H9 (cell line): ENCODE measurements at regions not wholly inside any gene's neighbourhood (a gene's known extent, or its start where the extent isn't known, plus 50 kb on each side); places are given as distances from the start of the nearest gene placed in this dataset.

Experiments
- DNase-seq: peaks from one replicate; pipeline ENCODE4 v3.0.0-alpha.2; 2017
- H2AFZ ChIP-seq: one replicate; pipeline ENCODE4 v1.6.1; 2013; ENCODE audit warnings: mild to moderate bottlenecking, low read length, control low read depth, moderate library complexity
- H2AK5ac ChIP-seq: 2 replicates; pipeline ENCODE4 v1.6.1; 2013; ENCODE audit warnings: low read length, control low read depth, mixed read lengths; ENCODE audit not compliant: insufficient read length
- H2BK120ac ChIP-seq: one replicate; pipeline ENCODE4 v1.6.1; 2013; ENCODE audit warnings: low read depth, mild to moderate bottlenecking, low read length, control low read depth, inconsistent platforms; ENCODE audit not compliant: poor library complexity, severe bottlenecking
- H2BK12ac ChIP-seq: 2 replicates; pipeline ENCODE4 v1.6.1; 2013; ENCODE audit warnings: low read length, control low read depth, mixed read lengths, low read depth; ENCODE audit not compliant: insufficient read length
- H2BK15ac ChIP-seq: 2 replicates; pipeline ENCODE4 v1.6.1; 2013; ENCODE audit warnings: low read depth, low read length, control low read depth
- H2BK20ac ChIP-seq: one replicate; pipeline ENCODE4 v1.6.1; 2013; ENCODE audit warnings: low read depth, mild to moderate bottlenecking, low read length, control low read depth, inconsistent platforms; ENCODE audit not compliant: poor library complexity, severe bottlenecking
- H2BK5ac ChIP-seq: 2 replicates; pipeline ENCODE4 v1.6.1; 2013; ENCODE audit warnings: low read length, control low read depth, mixed read lengths; ENCODE audit not compliant: insufficient read length
- H3K14ac ChIP-seq: 2 replicates; pipeline ENCODE4 v1.6.1; 2013; ENCODE audit warnings: low read length, control low read depth; ENCODE audit not compliant: insufficient read depth
- H3K18ac ChIP-seq: 2 replicates; pipeline ENCODE4 v1.6.1; 2013; ENCODE audit warnings: low read depth, mild to moderate bottlenecking, mixed read lengths, low read length, control low read depth; ENCODE audit not compliant: insufficient read length
- H3K23ac ChIP-seq: 2 replicates; pipeline ENCODE4 v1.6.1; 2013; ENCODE audit warnings: low read length, control low read depth, mixed read lengths, low read depth; ENCODE audit not compliant: insufficient read length
- H3K23me2 ChIP-seq: 2 replicates; pipeline ENCODE4 v1.6.1; 2013; ENCODE audit warnings: low read depth, mild to moderate bottlenecking, mixed read lengths, low read length, control low read depth; ENCODE audit not compliant: insufficient read length, poor library complexity, severe bottlenecking
- H3K27ac ChIP-seq: 2 replicates; pipeline ENCODE4 v1.5.1; 2013; ENCODE audit warnings: low read length, control low read depth, mixed read lengths, low read depth; ENCODE audit not compliant: insufficient read length
- H3K27me3 ChIP-seq: 2 replicates; pipeline ENCODE4 v1.6.1; 2013; ENCODE audit warnings: low read length, control low read depth, inconsistent platforms; ENCODE audit not compliant: insufficient read depth
- H3K4ac ChIP-seq: 2 replicates; pipeline ENCODE4 v1.6.1; 2013; ENCODE audit warnings: low read depth, mild to moderate bottlenecking, control low read depth, inconsistent platforms, low read length, moderate library complexity
- H3K4me1 ChIP-seq: 2 replicates; pipeline ENCODE4 v1.6.1; 2013; ENCODE audit warnings: low read length, control low read depth, inconsistent platforms; ENCODE audit not compliant: insufficient read depth
- H3K4me2 ChIP-seq: 2 replicates; pipeline ENCODE4 v1.6.1; 2013; ENCODE audit warnings: low read length, control low read depth, mixed read lengths; ENCODE audit not compliant: insufficient read length, insufficient read depth
- H3K56ac ChIP-seq: 2 replicates; pipeline ENCODE4 v1.6.1; 2013; ENCODE audit warnings: low read depth, mild to moderate bottlenecking, mixed read lengths, low read length, control low read depth; ENCODE audit not compliant: insufficient read length
- H3K79me1 ChIP-seq: 2 replicates; pipeline ENCODE4 v1.6.1; 2013; ENCODE audit warnings: low read depth, mild to moderate bottlenecking, moderate library complexity, low read length, control low read depth, inconsistent platforms; ENCODE audit not compliant: insufficient read depth, poor library complexity, severe bottlenecking
- H3K79me2 ChIP-seq: 2 replicates; pipeline ENCODE4 v1.6.1; 2013; ENCODE audit warnings: low read length, control low read depth, inconsistent platforms; ENCODE audit not compliant: insufficient read depth
- H3K9ac ChIP-seq: 2 replicates; pipeline ENCODE4 v1.6.1; 2013; ENCODE audit warnings: low read length, control low read depth, mixed read lengths; ENCODE audit not compliant: insufficient read length; ENCODE audit errors: extremely low read depth
- H3K9me3 ChIP-seq: one replicate; pipeline ENCODE4 v1.6.1; 2013; ENCODE audit warnings: low read depth, low read length, inconsistent platforms; ENCODE audit not compliant: control insufficient read depth
- H3T11ph ChIP-seq: one replicate; pipeline ENCODE4 v1.6.1; 2013; ENCODE audit warnings: mild to moderate bottlenecking, low read length, control low read depth, inconsistent platforms
- H4K20me1 ChIP-seq: one replicate; pipeline ENCODE4 v1.6.1; 2013; ENCODE audit not compliant: control insufficient read depth, insufficient read length, insufficient read depth
- H4K5ac ChIP-seq: 2 replicates; pipeline ENCODE4 v1.6.1; 2013; ENCODE audit warnings: low read depth, mild to moderate bottlenecking, mixed read lengths, low read length, control low read depth; ENCODE audit not compliant: insufficient read length
- H4K8ac ChIP-seq: replicated peaks from 2 replicates; pipeline ENCODE4 v1.6.1; 2013; ENCODE audit warnings: low read length, control low read depth, mixed read lengths, low read depth; ENCODE audit not compliant: insufficient read length
- H4K91ac ChIP-seq: 2 replicates; pipeline ENCODE4 v1.6.1; 2013; ENCODE audit warnings: low read depth, mild to moderate bottlenecking, moderate library complexity, mixed read lengths, low read length, control low read depth; ENCODE audit not compliant: insufficient read length
- H3K27ac Mint-ChIP-seq, 3 experiments: 2 replicates in 2 of 3; 3 replicates in 1 of 3; pipeline ENCODE4 v1.8.0; 2020 to 2021; ENCODE audit warnings: mixed read lengths in 3 of 3, mild to moderate bottlenecking in 1 of 3, moderate library complexity in 1 of 3
- H3K27me3 Mint-ChIP-seq: 2 replicates; pipeline ENCODE4 v1.8.0; 2021; ENCODE audit warnings: low read depth, mild to moderate bottlenecking, moderate library complexity, mixed read lengths
- H3K36me3 Mint-ChIP-seq, 3 experiments: 2 replicates in 2 of 3; 3 replicates in 1 of 3; pipeline ENCODE4 v1.8.0; 2020 to 2021; ENCODE audit warnings: low read depth in 3 of 3, mixed read lengths in 3 of 3; ENCODE audit not compliant: insufficient read depth in 1 of 3
- H3K4me1 Mint-ChIP-seq, 2 experiments: 2 replicates each; pipeline ENCODE4 v1.8.0; 2020; ENCODE audit warnings: mixed read lengths in 2 of 2
- H3K4me3 Mint-ChIP-seq, 2 experiments: 2 replicates in 1 of 2; 3 replicates in 1 of 2; pipeline ENCODE4 v1.8.0; 2020 to 2021; ENCODE audit warnings: mild to moderate bottlenecking in 2 of 2, mixed read lengths in 2 of 2, moderate library complexity in 1 of 2
- H3K9me3 Mint-ChIP-seq, 2 experiments: 2 replicates in 1 of 2; 3 replicates in 1 of 2; pipeline ENCODE4 v1.8.0; 2020; ENCODE audit warnings: mild to moderate bottlenecking in 2 of 2, mixed read lengths in 2 of 2, moderate library complexity in 1 of 2
- CTCF ChIP-seq: fragments of 200-600 bp; sonication (generic); conservative IDR thresholded peaks from 3 replicates; pipeline ENCODE4 v1.8.0; 2021; ENCODE audit warnings: antibody characterized with exemption, mild to moderate bottlenecking
- WGBS: extraction: QIAGEN DNeasy Blood & Tissue Kit; methylation state at CpG from one replicate; pipeline ENCODE4 v1.1.7; 2013; ENCODE audit warnings: missing lambda C conversion rate, low lambda C conversion rate, mixed read lengths; ENCODE audit not compliant: insufficient read length; ENCODE audit errors: extremely low coverage; 5-methylcytosine and 5-hydroxymethylcytosine counted together

- no peak for DNase-seq
- Mint-ChIP-seq H3K4me1 (peaks cover 3 to 8% of the 10 kb centered on the region in 2 experiments; a peak in 3 of 4 replicates), H3K27me3 (no peaks in the 10 kb centered on the region), H3K36me3 (no peaks in the 10 kb centered on the region), H3K27ac (no peak overlapping the region), H3K4me3 (no peak overlapping the region), H3K9me3 (no peaks in the 10 kb centered on the region)
- Histone ChIP-seq H2BK15ac (no peak overlapping the region), H4K20me1 (no peaks in the 10 kb centered on the region), H2AK5ac (no peak overlapping the region), H3K27me3 (no peaks in the 10 kb centered on the region), H2BK5ac (no peak overlapping the region), H2BK20ac (no peak overlapping the region), H4K5ac (no peak overlapping the region), H3K27ac (no peak overlapping the region), H2AFZ (no peak overlapping the region), H3K23ac (no peak overlapping the region), H3K14ac (no peak overlapping the region), H3K79me2 (no peaks in the 10 kb centered on the region), H3K79me1 (no peaks in the 10 kb centered on the region), H3K4me1 (peaks cover 3% of the 10 kb centered on the region; the same call in 1 of the 2 replicates), H4K8ac (no peak overlapping the region), H2BK12ac (no peak overlapping the region), H3K18ac (no peak overlapping the region), H3K56ac (no peak overlapping the region), H4K91ac (no peak overlapping the region), H3T11ph (no peak overlapping the region), H3K9ac (no peak overlapping the region), H3K4me2 (no peak overlapping the region), H2BK120ac (no peak overlapping the region), H3K23me2 (no peaks in the 10 kb centered on the region), H3K9me3 (no peaks in the 10 kb centered on the region), H3K4ac (no peak overlapping the region)
- no CpG with 5 or more reads among the region's 1 CpG for WGBS
- no peak for TF ChIP-seq CTCF
Measured at GRCh38 chr16:76824221-76824620, 366.8 kb upstream of the MON1B start.
